SU-DHL-6 (cell line): ENCODE measurements at regions not wholly inside any gene's neighbourhood (a gene's known extent, or its start where the extent isn't known, plus 50 kb on each side); places are given as distances from the start of the nearest gene placed in this dataset.

Experiments
- H2AFZ ChIP-seq: fragments of 200-600 bp; sonication (generic); 2 replicates; pipeline ENCODE4 v1.6.1; 2014; ENCODE audit warnings: low read depth, mild to moderate bottlenecking, moderate library complexity, mixed read lengths, antibody characterized with exemption, low read length; ENCODE audit not compliant: severe bottlenecking
- H3F3A ChIP-seq: fragments of 200-600 bp; shearing (Covaris generic); 2 replicates; pipeline ENCODE4 v1.6.0; 2016; ENCODE audit warnings: antibody characterized with exemption, mild to moderate bottlenecking; ENCODE audit not compliant: insufficient read depth
- H3K27ac ChIP-seq: fragments of 200-600 bp; sonication (generic); 2 replicates; pipeline ENCODE4 v1.5.1; 2016; ENCODE audit warnings: low read depth, mild to moderate bottlenecking, low read length, moderate library complexity, mixed read lengths
- H3K27me3 ChIP-seq: fragments of 200-600 bp; sonication (generic), shearing (Covaris generic); 2 replicates; pipeline ENCODE4 v1.6.0; 2014; ENCODE audit warnings: mild to moderate bottlenecking, low read length
- H3K36me3 ChIP-seq: fragments of 200-600 bp; sonication (generic); 2 replicates; pipeline ENCODE4 v1.6.1; 2014; ENCODE audit warnings: mild to moderate bottlenecking, low read length, mixed read lengths
- H3K4me2 ChIP-seq: fragments of 300-600, 200-600 bp; shearing (Covaris generic), sonication (generic); 2 replicates; pipeline ENCODE4 v1.6.0; 2014; ENCODE audit warnings: low read length, low read depth, mild to moderate bottlenecking; ENCODE audit not compliant: poor library complexity, severe bottlenecking
- H3K4me3 ChIP-seq: fragments of 200-600 bp; sonication (generic); 2 replicates; pipeline ENCODE4 v1.5.1; 2014; ENCODE audit warnings: antibody characterized with exemption, low read length, mild to moderate bottlenecking, mixed read lengths; ENCODE audit not compliant: insufficient read depth, poor library complexity, severe bottlenecking
- H3K79me2 ChIP-seq: fragments of 200-600 bp; sonication (generic); 2 replicates; pipeline ENCODE4 v1.6.1; 2014; ENCODE audit warnings: mild to moderate bottlenecking, low read length, moderate library complexity; ENCODE audit not compliant: insufficient read depth
- H3K9ac ChIP-seq: fragments of 200-600 bp; sonication (generic); 2 replicates; pipeline ENCODE4 v1.7.0; 2014; ENCODE audit warnings: mild to moderate bottlenecking, low read length
- H3K9me2 ChIP-seq: fragments of 200-600 bp; sonication (generic); replicated peaks from 2 replicates; pipeline ENCODE4 v1.6.1; 2014; ENCODE audit warnings: low read length; ENCODE audit not compliant: insufficient read depth
- H3K9me3 ChIP-seq: fragments of 200-600 bp; sonication (generic); 2 replicates; pipeline ENCODE4 v1.6.1; 2014; ENCODE audit warnings: low read length, mixed read lengths; ENCODE audit not compliant: insufficient read depth
- H4K20me1 ChIP-seq: fragments of 200-600 bp; sonication (generic); 2 replicates; pipeline ENCODE4 v1.6.1; 2014; ENCODE audit warnings: low read depth, mild to moderate bottlenecking, antibody characterized with exemption, low read length, moderate library complexity, mixed read lengths
- EZH2phosphoT487 ChIP-seq: fragments of 200-600 bp; sonication (generic), shearing (Covaris generic); conservative IDR thresholded peaks from 2 replicates; pipeline ENCODE4 v1.6.1; 2018; ENCODE audit warnings: mild to moderate bottlenecking, antibody characterized with exemption, low read length, moderate library complexity, mixed read lengths
- TF ChIP-seq, protein P1 (sequence below): fragments of 200-600 bp; sonication (generic); IDR thresholded peaks from one replicate; pipeline ENCODE4 v1.5.1; 2017; ENCODE audit warnings: antibody characterized with exemption, mild to moderate bottlenecking, low read length, moderate library complexity; ENCODE audit not compliant: insufficient read depth, poor library complexity, severe bottlenecking

GRCh38 chr2:42855221-42855970 lies 63.0 kb upstream of the HAAO start:
- H3K9me2 ChIP-seq: no peaks in the 10 kb centered on the region
- H3F3A ChIP-seq: no peaks in the 10 kb centered on the region
- no peaks in the 10 kb centered on the region for H3K79me2 ChIP-seq
- no peaks in the 10 kb centered on the region for H3K27me3 ChIP-seq
- no peaks in the 10 kb centered on the region for H3K36me3 ChIP-seq
- no peak for TF ChIP-seq EZH2phosphoT487
- TF ChIP-seq, protein P1, sequence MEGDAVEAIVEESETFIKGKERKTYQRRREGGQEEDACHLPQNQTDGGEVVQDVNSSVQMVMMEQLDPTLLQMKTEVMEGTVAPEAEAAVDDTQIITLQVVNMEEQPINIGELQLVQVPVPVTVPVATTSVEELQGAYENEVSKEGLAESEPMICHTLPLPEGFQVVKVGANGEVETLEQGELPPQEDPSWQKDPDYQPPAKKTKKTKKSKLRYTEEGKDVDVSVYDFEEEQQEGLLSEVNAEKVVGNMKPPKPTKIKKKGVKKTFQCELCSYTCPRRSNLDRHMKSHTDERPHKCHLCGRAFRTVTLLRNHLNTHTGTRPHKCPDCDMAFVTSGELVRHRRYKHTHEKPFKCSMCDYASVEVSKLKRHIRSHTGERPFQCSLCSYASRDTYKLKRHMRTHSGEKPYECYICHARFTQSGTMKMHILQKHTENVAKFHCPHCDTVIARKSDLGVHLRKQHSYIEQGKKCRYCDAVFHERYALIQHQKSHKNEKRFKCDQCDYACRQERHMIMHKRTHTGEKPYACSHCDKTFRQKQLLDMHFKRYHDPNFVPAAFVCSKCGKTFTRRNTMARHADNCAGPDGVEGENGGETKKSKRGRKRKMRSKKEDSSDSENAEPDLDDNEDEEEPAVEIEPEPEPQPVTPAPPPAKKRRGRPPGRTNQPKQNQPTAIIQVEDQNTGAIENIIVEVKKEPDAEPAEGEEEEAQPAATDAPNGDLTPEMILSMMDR: no peak
- no peaks in the 10 kb centered on the region for H4K20me1 ChIP-seq
- no peak overlapping the region for H3K9ac ChIP-seq
- no peaks in the 10 kb centered on the region for H3K9me3 ChIP-seq
- no peak overlapping the region for H3K27ac ChIP-seq
- no peak overlapping the region for H2AFZ ChIP-seq
- no peak overlapping the region for H3K4me3 ChIP-seq
- no peak overlapping the region for H3K4me2 ChIP-seq

- Histone ChIP-seq H3F3A (no peaks in the 10 kb centered on the region), H3K4me2 (no peak overlapping the region), H3K9ac (no peak overlapping the region), H3K27ac (no peak overlapping the region), H2AFZ (no peak overlapping the region), H3K9me2 (no peaks in the 10 kb centered on the region), H3K9me3 (no peaks in the 10 kb centered on the region), H3K4me3 (no peak overlapping the region), H3K36me3 (no peaks in the 10 kb centered on the region), H3K27me3 (no peaks in the 10 kb centered on the region), H4K20me1 (no peaks in the 10 kb centered on the region), H3K79me2 (no peaks in the 10 kb centered on the region)
- TF ChIP-seq EZH2phosphoT487: no peak
- TF ChIP-seq, protein P1: no peak
Measured at GRCh38 chr2:42854207-42854818, 61.9 kb upstream of the HAAO start.

GRCh38 chr2:42853549-42854206 lies 61.3 kb upstream of the HAAO start:
- Histone ChIP-seq H3K9ac (no peak overlapping the region), H4K20me1 (no peaks in the 10 kb centered on the region), H2AFZ (no peak overlapping the region), H3K4me2 (no peak overlapping the region), H3K4me3 (no peak overlapping the region), H3K27me3 (no peaks in the 10 kb centered on the region), H3K36me3 (no peaks in the 10 kb centered on the region), H3K79me2 (no peaks in the 10 kb centered on the region), H3K9me3 (no peaks in the 10 kb centered on the region), H3K9me2 (no peaks in the 10 kb centered on the region), H3F3A (no peaks in the 10 kb centered on the region), H3K27ac (no peak overlapping the region)
- no peak for TF ChIP-seq EZH2phosphoT487
- TF ChIP-seq, protein P1: no peak
